HEK293T (cell line): ENCODE measurements at regions not wholly inside any gene's neighbourhood (a gene's known extent, or its start where the extent isn't known, plus 50 kb on each side); places are given as distances from the start of the nearest gene placed in this dataset.

ENCODE experiments used
- BHLHE40 ChIP-seq: fragments of 450-650 bp; IDR thresholded peaks from 2 replicates; pipeline ENCODE4 v1.6.1; 2016; ENCODE audit warnings: mild to moderate bottlenecking, moderate library complexity, borderline replicate concordance
- CTBP1 ChIP-seq: fragments of 450-650 bp; IDR thresholded peaks from 2 replicates; pipeline ENCODE4 v1.6.1; 2016; ENCODE audit warnings: borderline replicate concordance
- ELF4 ChIP-seq: fragments of 450-650 bp; IDR thresholded peaks from 2 replicates; pipeline ENCODE4 v1.6.1; 2017; ENCODE audit warnings: antibody characterized with exemption
- FOXA1 ChIP-seq: fragments of 450-650 bp; IDR thresholded peaks from 2 replicates; pipeline ENCODE4 v1.6.1; 2016; ENCODE audit warnings: mild to moderate bottlenecking
- FOXM1 ChIP-seq: fragments of 450-650 bp; IDR thresholded peaks from 2 replicates; pipeline ENCODE4 v1.6.1; 2017; ENCODE audit warnings: mild to moderate bottlenecking, borderline replicate concordance
- PKNOX1 ChIP-seq: fragments of 450-650 bp; IDR thresholded peaks from 2 replicates; pipeline ENCODE4 v1.6.1; 2016
- ZNF384 ChIP-seq: fragments of 450-650 bp; IDR thresholded peaks from 2 replicates; pipeline ENCODE4 v1.6.1; 2016

- TF ChIP-seq FOXM1 (no peak), ZNF384 (no peak), ELF4 (no peak), PKNOX1 (no peak), CTBP1 (no peak), BHLHE40 (no peak), FOXA1 (no peak)
Measured at GRCh38 chr11:95360377-95361075, 129.5 kb upstream of the SESN3 start.
